NOMO-1 treated with DMSO at 0.1 percent for 48 hours (cell line): ENCODE measurements at regions not wholly inside any gene's neighbourhood (a gene's known extent, or its start where the extent isn't known, plus 50 kb on each side); places are given as distances from the start of the nearest gene placed in this dataset.
"Not testable (repeated sequence)": the region's sequence is repeated elsewhere in the genome, so short reads cannot be mapped to it uniquely, and the experiment has no call there.

ENCODE experiments used
- DNase-seq: peaks from one replicate; lab custom pipeline; 2025; ENCODE audit not compliant: unreplicated experiment; lab: John Stamatoyannopoulos, UW

GRCh38 chr3:161905520-161906132, 409.0 kb downstream of the OTOL1 start:
- no peak for DNase-seq

DNA sequence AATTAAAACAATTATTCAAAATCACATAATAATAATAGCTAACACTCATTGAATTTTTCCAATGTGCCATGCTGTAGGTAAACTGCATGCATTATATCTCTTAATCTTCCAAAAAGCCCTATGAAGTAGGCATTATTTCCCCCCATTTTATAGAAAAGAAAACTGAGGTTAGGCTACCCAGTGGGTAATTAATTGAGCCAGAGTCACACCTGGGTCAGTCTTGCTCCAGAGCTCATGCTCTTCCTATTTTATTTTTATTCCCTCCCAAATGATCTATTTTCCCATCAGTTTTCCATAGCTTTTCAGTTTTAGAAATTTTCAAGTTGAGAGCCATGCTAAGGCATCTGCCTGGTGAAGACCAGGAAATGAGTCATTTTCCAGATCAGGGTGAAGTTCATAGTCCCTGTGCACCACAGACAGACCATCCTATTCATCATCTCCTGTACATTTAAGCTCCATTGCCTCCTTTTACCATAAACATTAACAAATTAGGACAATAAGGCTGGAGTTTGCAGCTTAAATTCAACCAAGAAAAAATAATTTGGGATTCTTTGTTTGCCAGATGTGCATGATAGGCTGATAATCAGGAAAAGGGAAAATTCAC, 417.3 kb downstream of the OTOL1 start:
- DNase-seq = no peak

DNA sequence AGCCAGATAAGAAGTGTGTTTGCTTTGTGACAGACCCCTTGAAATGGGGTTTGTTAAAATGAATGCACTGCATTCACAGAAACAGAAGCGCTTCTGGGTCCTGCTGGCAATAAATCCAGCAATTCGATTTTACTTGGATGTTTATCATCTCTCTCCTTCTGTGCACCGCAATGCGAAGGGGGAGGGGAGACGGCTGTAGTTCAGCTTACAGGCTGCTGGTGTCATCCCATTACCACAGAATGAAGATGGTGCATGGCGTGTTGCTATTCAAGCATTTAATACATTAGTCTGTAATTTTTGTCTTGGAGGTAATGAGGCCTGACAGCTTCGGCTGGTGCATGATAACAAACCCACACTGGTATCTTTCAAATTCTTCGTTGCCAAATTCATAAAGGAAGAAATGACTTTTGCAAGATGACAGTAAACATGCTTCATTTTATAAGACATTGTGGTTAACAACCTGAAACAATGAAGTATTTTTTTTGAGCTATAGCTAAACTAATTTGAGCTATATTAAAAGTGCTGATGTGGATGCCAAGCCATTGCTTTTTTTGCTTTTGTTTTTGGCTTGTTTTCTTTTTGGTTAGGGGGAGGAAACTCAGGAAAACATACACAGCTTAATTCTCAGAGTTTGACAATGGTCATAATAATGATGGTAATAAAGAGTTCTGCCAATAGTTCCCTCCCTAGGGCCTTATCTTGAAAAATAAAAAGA, 418.3 kb downstream of the OTOL1 start:
- DNase-seq = no peak

GRCh38 chr3:161915418-161915750, 418.8 kb downstream of the OTOL1 start:
- no peak for DNase-seq

DNA sequence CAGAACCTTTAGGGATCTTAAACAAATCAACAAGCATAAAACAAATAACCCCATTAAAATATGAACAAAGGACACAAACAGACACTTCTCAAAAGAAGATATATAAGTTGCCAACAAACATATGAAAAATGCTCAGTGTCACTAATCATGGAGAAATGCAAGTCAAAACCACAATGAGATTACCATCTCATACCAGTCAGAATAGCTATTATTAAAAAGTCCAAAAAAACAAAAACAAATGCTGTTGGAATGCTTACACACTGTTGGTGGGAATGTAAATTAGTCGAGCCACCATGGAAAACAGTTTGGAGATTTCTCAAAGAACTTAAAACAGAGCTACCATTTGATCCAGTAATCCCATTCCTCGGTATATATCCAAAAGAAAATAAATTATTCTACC, 423.6 kb downstream of the OTOL1 start:
- no peak for DNase-seq

DNA sequence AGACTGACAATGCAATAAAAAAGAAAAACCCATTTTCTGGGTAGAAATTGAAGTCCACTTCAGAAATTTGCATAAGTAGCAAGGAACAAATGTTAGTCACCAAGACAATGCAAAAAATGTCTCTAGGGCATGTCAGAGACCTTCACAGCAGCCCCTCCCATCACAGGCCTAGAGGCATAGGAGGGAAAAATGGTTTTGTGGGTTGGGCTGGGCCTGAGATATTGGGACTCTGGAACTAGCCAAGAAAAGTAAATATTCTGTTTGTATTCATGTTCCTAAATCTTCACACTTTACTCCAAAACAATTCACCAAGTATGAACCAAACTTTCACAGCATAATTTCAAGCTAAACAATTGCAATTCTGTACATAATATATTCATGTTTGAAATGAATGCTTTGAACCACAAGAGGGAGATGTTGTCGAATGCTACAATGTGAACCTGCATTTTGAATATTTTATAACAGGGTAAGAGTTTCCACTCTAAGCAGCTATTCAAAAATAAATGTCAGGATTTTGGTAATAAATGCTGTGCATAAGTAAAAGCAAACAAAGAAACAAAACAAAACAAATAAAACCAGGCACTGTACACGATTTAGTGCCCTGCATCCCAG, 429.2 kb downstream of the OTOL1 start:
- DNase-seq = no peak

DNA sequence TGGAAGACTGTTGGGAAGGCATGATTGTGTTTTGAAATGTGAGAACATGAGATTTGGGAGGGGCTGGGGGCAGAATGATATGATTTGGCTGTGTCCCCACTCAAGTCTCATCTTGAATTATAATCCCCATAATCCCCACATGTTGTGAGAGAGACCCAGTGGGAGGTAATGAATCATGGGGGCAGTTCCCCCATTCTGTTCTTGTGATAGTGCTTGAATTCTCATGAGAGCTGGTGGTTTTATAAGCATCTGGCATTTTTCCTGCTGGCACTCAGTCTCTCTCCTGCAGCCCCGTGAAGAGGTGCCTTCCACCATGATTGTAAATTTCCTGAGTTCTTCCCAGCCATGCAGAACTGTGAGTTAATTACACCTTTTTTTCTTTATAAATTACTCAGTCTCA, 430.5 kb downstream of the OTOL1 start:
- DNase-seq = no peak

DNA sequence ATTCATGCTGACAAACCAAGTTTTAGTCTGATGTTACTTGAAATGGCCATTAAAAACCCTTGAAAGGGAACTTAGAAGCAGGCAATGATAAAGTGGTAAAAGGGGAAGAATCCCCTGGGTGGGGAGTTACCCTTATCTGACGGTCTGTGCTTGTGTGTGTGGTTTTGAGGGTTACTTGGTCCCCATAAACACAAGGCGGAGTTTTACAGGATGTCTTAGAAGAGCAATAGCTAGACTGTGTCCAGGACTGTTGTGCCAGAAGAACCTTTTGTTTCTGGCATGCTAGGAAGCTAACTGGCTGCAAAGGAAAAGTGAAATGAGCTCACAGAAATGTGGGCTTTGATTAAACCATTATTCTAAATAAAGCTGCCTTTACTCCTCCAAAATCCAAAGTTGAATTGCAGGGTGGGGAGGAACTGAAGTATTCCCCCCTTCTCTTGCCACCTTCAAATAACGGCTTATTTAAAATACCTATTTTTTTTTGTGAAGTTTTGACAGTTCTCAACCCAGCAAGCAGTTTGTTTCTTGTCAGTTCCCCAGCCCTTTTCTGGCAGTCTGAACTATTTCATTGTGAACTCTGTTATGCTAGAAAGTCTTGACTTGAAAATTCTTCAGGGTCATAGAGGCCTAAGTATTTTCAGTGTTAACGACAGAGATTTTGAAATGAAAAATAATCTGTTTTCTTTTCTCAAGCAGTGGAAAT, 443.5 kb downstream of the OTOL1 start:
- DNase-seq = peak; percentile 47

GRCh38 chr3:161940621-161940965, 444.0 kb downstream of the OTOL1 start:
- DNase-seq = no peak

GRCh38 chr3:161941891-161942290, 445.3 kb downstream of the OTOL1 start:
- no peak for DNase-seq

- DNase-seq = not testable (repeated sequence)
These were observed 447.3 kb downstream of the OTOL1 start for GRCh38 chr3:161943801-161944345.

GRCh38 chr3:161946443-161946960, 449.9 kb downstream of the OTOL1 start:
- DNase-seq = peak; percentile 69

DNA sequence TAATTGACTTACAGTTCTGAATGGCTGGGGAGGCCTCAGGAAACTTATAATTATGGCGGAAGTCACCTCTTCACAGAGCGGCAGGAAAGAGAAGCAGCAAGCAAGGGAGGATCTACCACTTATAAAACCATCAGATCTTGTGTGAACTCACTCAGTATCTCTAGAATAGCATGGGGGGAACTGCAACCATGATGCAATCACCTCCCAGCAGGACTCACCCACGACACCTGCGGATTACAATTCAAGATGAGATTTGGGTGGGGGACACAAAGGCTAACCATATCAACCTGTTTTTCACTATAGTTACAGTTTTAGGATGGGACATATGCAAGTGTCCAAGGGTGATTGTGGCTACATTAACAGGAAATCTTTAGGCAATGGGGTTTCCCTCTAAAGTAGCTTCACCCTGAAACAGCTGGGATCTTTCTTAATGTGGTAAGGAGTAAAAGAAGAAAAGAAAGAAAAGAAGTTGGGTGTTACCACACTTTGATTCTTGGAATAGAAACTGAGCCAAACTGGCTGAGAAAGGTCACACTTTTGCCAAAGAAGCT, 453.8 kb downstream of the OTOL1 start:
- DNase-seq = no peak

- no peak for DNase-seq
These were observed 460.9 kb downstream of the OTOL1 start for GRCh38 chr3:161957467-161957866.

GRCh38 chr3:161964857-161965256, 468.2 kb downstream of the OTOL1 start:
- no peak for DNase-seq

DNA sequence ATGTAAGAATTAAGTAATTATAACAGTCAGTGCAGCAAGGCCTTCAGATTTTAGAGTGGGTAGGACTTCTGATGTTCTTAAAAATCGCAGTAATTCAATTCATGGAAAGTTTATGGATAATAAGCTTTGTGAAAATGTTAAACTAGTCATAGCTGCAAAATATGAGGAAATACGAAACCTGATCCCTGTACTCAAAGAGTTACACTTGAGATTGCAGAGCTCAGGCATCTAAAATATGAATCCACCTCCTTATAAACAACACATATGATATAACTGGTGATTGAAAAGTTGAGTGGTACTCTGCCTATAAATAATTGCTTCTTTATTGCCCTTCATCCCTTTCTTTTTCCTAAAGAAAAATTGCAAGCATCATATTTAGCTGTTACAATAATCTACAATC, 473.3 kb downstream of the OTOL1 start:
- no peak for DNase-seq

DNA sequence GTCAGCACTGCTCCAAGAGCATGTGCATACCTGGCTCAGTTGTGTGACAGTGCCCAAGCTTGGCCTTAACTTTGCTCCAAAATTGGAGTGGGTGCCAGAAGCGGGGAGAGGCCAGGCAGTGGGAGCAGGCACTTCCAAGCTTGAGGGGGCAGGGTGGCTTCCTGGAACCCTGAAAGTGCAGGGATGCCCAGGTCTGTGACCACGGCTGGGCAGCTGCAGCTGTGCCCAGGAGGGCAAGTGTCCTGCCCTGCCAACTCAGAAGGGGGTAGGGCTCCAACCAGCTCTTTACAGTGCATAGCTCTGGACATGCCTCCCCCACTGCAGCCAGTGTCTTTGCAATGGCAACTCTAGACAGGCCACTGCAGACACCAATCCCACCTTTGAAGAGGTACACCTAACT, 478.6 kb downstream of the OTOL1 start:
- DNase-seq = no peak

DNA sequence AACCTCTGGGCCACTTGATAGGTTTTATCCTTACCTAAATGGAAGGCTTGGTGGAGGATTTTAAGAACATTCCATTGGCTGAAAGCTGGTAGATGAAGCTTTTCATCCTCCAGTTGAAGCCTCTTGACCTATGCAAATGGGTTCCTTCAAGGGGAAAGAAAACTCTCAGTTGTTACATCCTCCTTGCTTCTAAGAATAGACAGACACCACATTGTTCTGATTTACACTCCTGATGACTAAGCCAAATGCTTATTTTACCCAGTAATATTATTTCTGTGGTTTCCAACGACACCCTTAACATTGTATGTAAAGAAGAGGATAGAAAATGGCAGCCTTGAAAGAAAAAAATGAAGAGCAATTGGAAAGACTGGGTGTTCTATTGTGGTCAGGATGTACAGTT, 480.5 kb downstream of the OTOL1 start:
- peak; percentile 40 for DNase-seq

DNA sequence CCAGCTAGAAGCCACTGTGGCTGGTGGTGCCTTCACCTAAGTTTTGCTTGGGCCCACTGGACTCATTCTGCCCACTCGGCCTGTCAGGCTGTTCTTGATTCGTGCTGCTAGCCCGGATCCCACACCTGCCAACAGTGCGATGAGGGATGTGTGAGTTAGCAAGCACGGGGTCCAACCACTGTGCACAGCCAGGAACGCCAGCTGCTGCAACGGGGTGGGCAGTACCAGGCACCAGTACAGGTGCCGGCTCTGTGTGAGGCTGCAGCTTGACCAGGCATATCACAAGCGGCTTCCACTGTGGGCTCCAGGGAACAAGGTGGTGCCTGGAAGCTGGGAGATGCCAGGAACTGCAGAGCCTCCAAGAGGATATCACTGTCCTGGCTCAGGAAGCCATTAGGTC, 481.2 kb downstream of the OTOL1 start:
- DNase-seq = no peak

DNA sequence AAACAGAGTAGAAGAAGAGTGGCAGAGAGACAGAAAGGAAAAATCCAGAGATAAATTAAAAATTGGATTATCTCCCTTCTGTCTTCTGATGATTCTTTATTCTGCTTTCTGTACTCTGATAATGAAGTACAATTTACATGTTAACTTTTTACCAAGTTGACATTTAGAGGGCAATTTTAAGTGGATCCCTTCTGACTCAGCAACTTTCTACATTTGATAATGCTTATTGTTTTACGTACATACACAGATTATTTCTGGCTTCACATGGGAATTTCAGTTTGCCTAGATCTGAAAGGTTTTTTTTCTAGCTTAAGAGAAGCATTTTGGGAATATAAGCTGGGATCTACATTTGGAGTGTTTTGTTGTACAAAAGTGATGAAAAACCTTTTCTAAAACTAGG, 491.3 kb downstream of the OTOL1 start:
- DNase-seq = no peak

DNA sequence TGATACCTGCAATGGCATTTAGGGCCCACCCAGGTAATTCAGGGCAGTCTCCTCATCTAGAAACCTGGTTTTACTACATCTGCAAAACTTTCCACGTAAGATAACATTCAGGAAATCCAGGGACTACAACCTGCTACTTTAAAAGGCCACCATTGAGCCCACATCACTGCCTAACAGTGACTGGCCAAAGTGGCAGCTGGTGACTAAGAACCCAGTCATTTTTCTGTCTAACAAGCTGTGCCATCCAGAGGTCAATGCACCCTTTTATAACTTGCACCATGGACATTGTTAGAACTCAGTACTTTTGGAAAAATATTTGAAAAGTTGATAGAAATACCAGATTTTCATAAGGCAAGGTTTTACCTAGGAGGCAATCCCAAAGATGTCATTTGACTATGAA, 492.4 kb downstream of the OTOL1 start:
- DNase-seq = no peak
